HepG2 (cell line): ENCODE measurements at regions not wholly inside any gene's neighbourhood (a gene's known extent, or its start where the extent isn't known, plus 50 kb on each side); places are given as distances from the start of the nearest gene placed in this dataset.

Experiments used
- ATAC-seq: fragments of 200-7000 bp; cut with Tn5 transposase; 3 replicates; pipeline ENCODE4 v1.9.1; 2020; ENCODE audit warnings: mild to moderate bottlenecking, moderate library complexity
- BruUV-seq: library from RNA; stranded (reverse); fragments of 400-500 nt; replicated peaks from 2 replicates; lab custom pipeline; 2021; lab: Mats Ljungman, UMichigan
- CTCF ChIA-PET: fragments of 300-600 bp; formaldehyde crosslinking; extraction: SDS; loops from one replicate; lab custom pipeline; 2021; ENCODE audit warnings: low total read pairs, inconsistent platforms, low intra/inter-chr PET ratio; lab: Yijun Ruan, JAX
- POLR2A ChIA-PET: fragments of 350-600 bp; sonication (Branson Sonifier 250); formaldehyde crosslinking; loops from one replicate; lab custom pipeline; 2020; ENCODE audit warnings: antibody characterized with exemption, inconsistent platforms; lab: Yijun Ruan, JAX
- DNase-seq: peaks from one replicate; pipeline ENCODE4 v3.0.0-alpha.2; 2015; ENCODE audit warnings: low spot score
- FAIRE-seq: peaks from 3 replicates; lab custom pipeline; 2011; peaks lifted over from hg19 to GRCh38; lab: Jason Lieb, UNC
- H2AFZ ChIP-seq: one replicate; pipeline ENCODE4 v1.6.1; 2011; ENCODE audit warnings: low read length, inconsistent platforms
- H3K27ac ChIP-seq: fragments of 300-600 bp; 3 replicates; pipeline ENCODE4 v1.8.0; 2011; ENCODE audit warnings: mixed run types, mild to moderate bottlenecking, mixed read lengths, low read length, inconsistent platforms; ENCODE audit not compliant: insufficient read depth; ENCODE audit errors: extremely low read length
- H3K27me3 ChIP-seq, 2 experiments: fragments of 200-600 bp in 1 of 2; 2 replicates in 1 of 2; 3 replicates in 1 of 2; pipeline versions ENCODE4 v1.6.0 to v1.8.0; 2011; ENCODE audit warnings: low read length in 2 of 2, mild to moderate bottlenecking in 2 of 2, moderate library complexity in 2 of 2, inconsistent platforms in 1 of 2; ENCODE audit not compliant: insufficient read depth in 2 of 2, control insufficient read depth in 1 of 2
- H3K36me3 ChIP-seq, 2 experiments: fragments of 200-600 bp in 1 of 2; replicated peaks in 1 of 2; 2 replicates in 1 of 2; 3 replicates in 1 of 2; pipeline versions ENCODE4 v1.5.1 to v1.8.0; 2011; ENCODE audit warnings: low read length in 2 of 2, inconsistent platforms in 1 of 2; ENCODE audit not compliant: insufficient read depth in 2 of 2, control insufficient read depth in 1 of 2
- H3K4me1 ChIP-seq: 2 replicates; pipeline ENCODE4 v1.5.1; 2012; ENCODE audit warnings: low read length, inconsistent platforms; ENCODE audit not compliant: insufficient read depth
- H3K4me2 ChIP-seq: 2 replicates; pipeline ENCODE4 v1.6.0; 2011; ENCODE audit warnings: low read depth, low read length, inconsistent platforms
- H3K4me3 ChIP-seq, 3 experiments: fragments of 200-600 bp in 1 of 3; sonication (generic), shearing (Covaris generic) in 1 of 3; replicated peaks in 1 of 3; 2 replicates each; pipeline ENCODE4 v1.5.1; 2011 to 2016; ENCODE audit warnings: low read length in 3 of 3, inconsistent platforms in 2 of 3, low read depth in 2 of 3, mild to moderate bottlenecking in 2 of 3, control low read depth in 1 of 3, mixed read lengths in 1 of 3; ENCODE audit not compliant: insufficient read depth in 1 of 3
- H3K79me2 ChIP-seq: one replicate; pipeline ENCODE4 v1.6.1; 2011; ENCODE audit warnings: low read length, inconsistent platforms; ENCODE audit not compliant: insufficient read depth
- H3K9ac ChIP-seq: 2 replicates; pipeline ENCODE4 v1.6.0; 2011; ENCODE audit warnings: mild to moderate bottlenecking, low read depth, low read length, inconsistent platforms; ENCODE audit not compliant: insufficient read depth
- H3K9me3 ChIP-seq: 2 replicates; pipeline ENCODE4 v1.5.1; 2012; ENCODE audit warnings: mild to moderate bottlenecking, low read length
- H4K20me1 ChIP-seq: 2 replicates; pipeline ENCODE4 v1.6.0; 2011; ENCODE audit warnings: inconsistent platforms, mild to moderate bottlenecking, low read length, moderate library complexity; ENCODE audit not compliant: insufficient read depth
- EZH2 ChIP-seq: conservative IDR thresholded peaks from 2 replicates; pipeline ENCODE4 v1.6.1; 2012; ENCODE audit warnings: mild to moderate bottlenecking, low read depth, low read length, moderate library complexity
- FOXP1 ChIP-seq, 2 experiments: fragments of 450-650 bp in 1 of 2; IDR thresholded peaks; 2 replicates each; pipeline ENCODE4 v1.6.1; 2017 to 2018; ENCODE audit warnings: antibody characterized with exemption in 1 of 2
- KDM4B ChIP-seq: sonication (generic); formaldehyde crosslinking; IDR thresholded peaks from 2 replicates; pipeline ENCODE4 v1.4.0; 2020; ENCODE audit warnings: missing genetic modification reagents
- MAZ ChIP-seq, 2 experiments: sonication (generic) in 1 of 2; formaldehyde crosslinking in 1 of 2; IDR thresholded peaks; 2 replicates each; pipeline versions ENCODE4 v1.5.0 to v1.6.1; 2012 to 2020; ENCODE audit warnings: low read depth in 2 of 2, mild to moderate bottlenecking in 2 of 2, borderline replicate concordance in 1 of 2, improper control_type of control experiment in 1 of 2, low read length in 1 of 2, missing genetic modification reagents in 1 of 2, moderate library complexity in 1 of 2
- PITX1 ChIP-seq: sonication (generic); formaldehyde crosslinking; IDR thresholded peaks from 2 replicates; pipeline ENCODE4 v1.5.1; 2020; ENCODE audit warnings: mild to moderate bottlenecking, missing genetic modification reagents
- RBM22 ChIP-seq: fragments of 200-400 bp; formaldehyde crosslinking; optimal IDR thresholded peaks from 2 replicates; pipeline ENCODE3; 2017; ENCODE audit warnings: mild to moderate bottlenecking, low read length, moderate library complexity
- SRSF4 ChIP-seq: fragments of 200-400 bp; formaldehyde crosslinking; IDR thresholded peaks from one replicate; pipeline ENCODE4 v1.6.1; 2018; ENCODE audit warnings: mild to moderate bottlenecking, low read depth, low read length, moderate library complexity; ENCODE audit not compliant: poor library complexity, severe bottlenecking
- ZKSCAN5 ChIP-seq: sonication (generic); formaldehyde crosslinking; IDR thresholded peaks from 2 replicates; pipeline ENCODE4 v1.5.1; 2020; ENCODE audit warnings: mild to moderate bottlenecking, missing genetic modification reagents
- ZKSCAN8 ChIP-seq: IDR thresholded peaks from 2 replicates; pipeline ENCODE4 v1.6.1; 2016; ENCODE audit warnings: borderline replicate concordance, missing genetic modification reagents, missing compliant biosample characterization
- ZNF331 ChIP-seq: sonication (generic); formaldehyde crosslinking; IDR thresholded peaks from 2 replicates; pipeline ENCODE4 v1.4.0; 2020; ENCODE audit warnings: missing genetic modification reagents
- ZNF350 ChIP-seq: sonication (generic); formaldehyde crosslinking; IDR thresholded peaks from 2 replicates; pipeline ENCODE4 v1.4.0; 2020; ENCODE audit warnings: mild to moderate bottlenecking, low read depth, missing genetic modification reagents, borderline replicate concordance
- ZNF614 ChIP-seq: IDR thresholded peaks from 2 replicates; pipeline ENCODE4 v1.6.1; 2018; ENCODE audit warnings: missing biosample characterization, missing genetic modification reagents, inconsistent platforms, borderline replicate concordance
- ZNF766 ChIP-seq: sonication (generic); formaldehyde crosslinking; IDR thresholded peaks from 2 replicates; pipeline ENCODE4 v1.5.0; 2020; ENCODE audit warnings: missing genetic modification reagents, borderline replicate concordance
- ZNF780A ChIP-seq: sonication (generic); formaldehyde crosslinking; IDR thresholded peaks from 2 replicates; pipeline ENCODE4 v1.8.0; 2022; ENCODE audit warnings: mild to moderate bottlenecking, missing genetic modification reagents, moderate library complexity
- WGBS: methylation state at CpG from one replicate; pipeline ENCODE4 v1.1.6; 2017; ENCODE audit warnings: low lambda C conversion rate; 5-methylcytosine and 5-hydroxymethylcytosine counted together
- in situ Hi-C: cut with HindIII; loops from 2 replicates; pipeline ENCODE4 v1.10.0; 2017; ENCODE audit warnings: low pct_unique_long_range_greater_than_20kb; ENCODE audit not compliant: extremely low pct_ligation_motif_present
- intact Hi-C: fragments of 100-400 bp; cut with micrococcal nuclease; formaldehyde crosslinking; loops from one replicate; pipeline ENCODE4 v1.10.0; 2022; ENCODE audit not compliant: unreplicated experiment
- TF ChIP-seq, protein P1 (sequence below): sonication (generic); formaldehyde crosslinking; IDR thresholded peaks from 2 replicates; pipeline ENCODE4 v1.5.0; 2020; ENCODE audit warnings: missing genetic modification reagents

- Histone ChIP-seq H2AFZ (no peak overlapping the region), H3K27me3 (no peaks in the 10 kb centered on the region), H3K36me3 (no peaks in the 10 kb centered on the region), H3K9ac (no peak overlapping the region), H3K9me3 (peaks cover 95% of the 10 kb centered on the region), H3K4me1 (no peaks in the 10 kb centered on the region), H3K79me2 (no peaks in the 10 kb centered on the region), H3K27ac (no peak overlapping the region), H4K20me1 (no peaks in the 10 kb centered on the region), H3K4me3 (no peak overlapping the region), H3K4me2 (no peak overlapping the region)
- no peak for TF ChIP-seq ZKSCAN5 (CRISPR knock-in tag)
- TF ChIP-seq ZNF780A (CRISPR knock-in tag): no peak
- TF ChIP-seq KDM4B (CRISPR knock-in tag): no peak
- TF ChIP-seq ZKSCAN8 (CRISPR knock-in tag): no peak
- TF ChIP-seq RBM22: no peak
- TF ChIP-seq, protein P1, sequence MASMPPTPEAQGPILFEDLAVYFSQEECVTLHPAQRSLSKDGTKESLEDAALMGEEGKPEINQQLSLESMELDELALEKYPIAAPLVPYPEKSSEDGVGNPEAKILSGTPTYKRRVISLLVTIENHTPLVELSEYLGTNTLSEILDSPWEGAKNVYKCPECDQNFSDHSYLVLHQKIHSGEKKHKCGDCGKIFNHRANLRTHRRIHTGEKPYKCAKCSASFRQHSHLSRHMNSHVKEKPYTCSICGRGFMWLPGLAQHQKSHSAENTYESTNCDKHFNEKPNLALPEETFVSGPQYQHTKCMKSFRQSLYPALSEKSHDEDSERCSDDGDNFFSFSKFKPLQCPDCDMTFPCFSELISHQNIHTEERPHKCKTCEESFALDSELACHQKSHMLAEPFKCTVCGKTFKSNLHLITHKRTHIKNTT (CRISPR knock-in tag): no peak
- TF ChIP-seq ZNF350 (CRISPR knock-in tag): no peak
- TF ChIP-seq ZNF614 (CRISPR knock-in tag): no peak
- no peak for TF ChIP-seq FOXP1 (IDR thresholded peaks at IDR 0.05)
- no peak for TF ChIP-seq FOXP1 (CRISPR knock-in tag; IDR thresholded peaks at IDR 0.05)
- TF ChIP-seq ZNF331: no peak
- TF ChIP-seq MAZ (IDR thresholded peaks at IDR 0.05; ENCODE audit: borderline replicate concordance, low read depth, low read length): no peak
- TF ChIP-seq MAZ (CRISPR knock-in tag; IDR thresholded peaks at IDR 0.05; ENCODE audit: low read depth): no peak
- no peak for TF ChIP-seq PITX1 (CRISPR knock-in tag)
- no peak for TF ChIP-seq EZH2
- TF ChIP-seq SRSF4: no peak
- TF ChIP-seq ZNF766: no peak
- BruUV-seq: no TSS peak
- DNase-seq (no peak), ATAC-seq (peak; percentile 45; the same call in 2 of the 3 replicates), FAIRE-seq (no peak)
- POLR2A ChIA-PET: no interaction called here
- WGBS: 25% methylated on average over 4 of the region's 4 CpGs
- CTCF ChIA-PET: no interaction called here
- intact Hi-C loops (no loop called here), in situ Hi-C loops (no loop called here)
Measured at GRCh38 chr12:126268222-126268621, 1203.0 kb downstream of the AACS start.
